Urinary bladder (tissue), 3 donors: ENCODE measurements at regions not wholly inside any gene's neighbourhood (a gene's known extent, or its start where the extent isn't known, plus 50 kb on each side); places are given as distances from the start of the nearest gene placed in this dataset.
"Not testable (repeated sequence)": the region's sequence is repeated elsewhere in the genome, so short reads cannot be mapped to it uniquely, and the experiment has no call there.

Experiments used
- DNase-seq: peaks from one replicate; pipeline ENCODE4 v3.0.0-alpha.2; 2015; ENCODE audit errors: extremely low spot score
- H3K27ac ChIP-seq: one replicate; pipeline ENCODE4 v1.5.1; 2013; ENCODE audit warnings: low read depth, mild to moderate bottlenecking, moderate library complexity
- H3K36me3 ChIP-seq: one replicate; pipeline ENCODE4 v1.6.1; 2013; ENCODE audit warnings: mild to moderate bottlenecking, moderate library complexity; ENCODE audit not compliant: insufficient read depth
- H3K4me1 ChIP-seq: one replicate; pipeline ENCODE4 v1.6.1; 2013; ENCODE audit warnings: mild to moderate bottlenecking, moderate library complexity; ENCODE audit not compliant: insufficient read depth
- H3K4me3 ChIP-seq: one replicate; pipeline ENCODE4 v1.5.1; 2013; ENCODE audit warnings: low read depth, low read length
- WGBS: extraction: QIAGEN DNeasy Blood & Tissue Kit; methylation state at CpG from one replicate; pipeline ENCODE4 v1.1.7; 2013; 5-methylcytosine and 5-hydroxymethylcytosine counted together
- donor health status: healthy with polysubstance abuse.
- donor health status: healthy.

- under 1% methylated on average over 29 of the region's 39 CpGs for WGBS
- H3K36me3 ChIP-seq, H3K4me1 ChIP-seq: not testable (repeated sequence)
- DNase-seq, result peak; percentile 83
- Histone ChIP-seq H3K27ac (peak overlapping the region; percentile 92), H3K4me3 (peak overlapping the region; percentile 22)
Observed at GRCh38 chr1:146386851-146387749, 158.3 kb upstream of the NOTCH2NLA start.

GRCh38 chr1:146381196-146381595 is 152.4 kb upstream of the NOTCH2NLA start:
- not testable (repeated sequence) for H3K27ac ChIP-seq, H3K4me1 ChIP-seq, H3K36me3 ChIP-seq, DNase-seq, H3K4me3 ChIP-seq
- WGBS, result 31% methylated on average over 4 of the region's 7 CpGs

DNA sequence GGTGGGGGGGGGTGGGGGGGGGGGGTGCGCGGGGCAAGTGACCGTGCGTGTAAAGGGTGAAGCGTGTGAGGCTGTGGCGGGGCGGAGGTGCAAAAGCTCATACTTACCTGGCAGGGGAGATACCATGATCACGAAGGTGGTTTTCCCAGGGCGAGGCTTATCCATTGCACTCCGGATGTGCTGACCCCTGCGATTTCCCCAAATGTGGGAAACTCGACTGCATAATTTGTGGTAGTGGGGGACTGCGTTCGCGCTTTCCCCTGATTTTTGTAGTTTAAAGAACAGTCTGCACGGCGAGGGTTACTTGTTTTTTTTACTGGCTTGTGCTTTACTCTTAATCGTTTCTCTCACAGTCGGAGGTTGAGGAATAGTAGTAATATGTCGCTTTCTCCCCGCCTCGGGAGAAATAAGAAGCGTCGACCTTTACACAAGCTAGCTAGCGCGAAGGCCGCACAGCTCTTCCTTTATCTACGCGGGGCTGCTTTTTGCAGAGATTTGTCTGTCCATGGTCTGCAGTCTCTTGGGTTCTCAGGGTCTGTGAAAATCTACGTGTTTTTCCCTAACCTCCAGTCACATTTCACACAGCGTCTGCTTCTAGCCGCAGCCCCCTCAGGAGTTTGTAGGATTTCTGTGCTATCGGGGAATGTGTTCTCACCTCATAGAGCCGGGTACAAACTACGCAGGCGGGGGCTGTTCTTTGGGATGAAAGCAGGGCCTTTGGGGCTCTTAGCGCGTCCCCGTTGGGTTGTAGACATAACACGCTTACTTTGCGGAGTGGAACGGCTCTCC is 148.1 kb upstream of the NOTCH2NLA start:
- Histone ChIP-seq H3K4me3 (peak overlapping the region; percentile 14), H3K27ac (peak overlapping the region; percentile 64)
- not testable (repeated sequence) for H3K36me3 ChIP-seq, H3K4me1 ChIP-seq
- DNase-seq, result peak; percentile 92
- 1% methylated on average over 42 of the region's 42 CpGs for WGBS

DNA sequence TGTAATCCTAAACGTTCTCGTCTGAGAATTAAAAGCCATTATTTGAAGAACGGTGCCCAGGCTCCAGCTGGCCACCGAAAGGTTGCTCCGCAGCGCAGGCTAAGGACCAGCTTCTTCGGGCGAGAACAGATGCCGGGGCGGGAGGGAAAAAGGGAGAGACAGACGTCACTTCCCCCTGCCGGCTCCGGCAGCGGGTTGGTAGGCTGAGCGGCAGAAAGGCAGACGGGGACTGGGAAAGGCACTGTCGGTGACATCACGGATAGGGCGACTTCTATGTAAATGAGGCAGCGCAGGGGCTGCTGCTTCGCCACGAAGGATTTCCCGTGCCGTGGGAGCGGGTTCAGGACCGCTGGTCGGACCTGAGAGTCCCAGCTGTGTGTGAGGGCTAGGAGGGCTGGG is 147.5 kb upstream of the NOTCH2NLA start:
- not testable (repeated sequence) for H3K36me3 ChIP-seq, H3K4me3 ChIP-seq, H3K4me1 ChIP-seq
- H3K27ac ChIP-seq, result peak overlapping the region; percentile 18
- DNase-seq, result peak; percentile 66
- 0% methylated on average over 27 of the region's 27 CpGs for WGBS

GRCh38 chr1:146375108-146375507 is 146.3 kb upstream of the NOTCH2NLA start:
- H3K4me1 ChIP-seq, H3K36me3 ChIP-seq, H3K4me3 ChIP-seq, H3K27ac ChIP-seq, DNase-seq: not testable (repeated sequence)
- 96% methylated on average over 6 of the region's 6 CpGs for WGBS

GRCh38 chr1:146369940-146370339 is 141.1 kb upstream of the NOTCH2NLA start:
- not testable (repeated sequence) for H3K4me1 ChIP-seq, DNase-seq, H3K27ac ChIP-seq, H3K36me3 ChIP-seq
- 2% methylated on average over 20 of the region's 23 CpGs for WGBS
- peak overlapping the region; percentile 7 for H3K4me3 ChIP-seq

DNA sequence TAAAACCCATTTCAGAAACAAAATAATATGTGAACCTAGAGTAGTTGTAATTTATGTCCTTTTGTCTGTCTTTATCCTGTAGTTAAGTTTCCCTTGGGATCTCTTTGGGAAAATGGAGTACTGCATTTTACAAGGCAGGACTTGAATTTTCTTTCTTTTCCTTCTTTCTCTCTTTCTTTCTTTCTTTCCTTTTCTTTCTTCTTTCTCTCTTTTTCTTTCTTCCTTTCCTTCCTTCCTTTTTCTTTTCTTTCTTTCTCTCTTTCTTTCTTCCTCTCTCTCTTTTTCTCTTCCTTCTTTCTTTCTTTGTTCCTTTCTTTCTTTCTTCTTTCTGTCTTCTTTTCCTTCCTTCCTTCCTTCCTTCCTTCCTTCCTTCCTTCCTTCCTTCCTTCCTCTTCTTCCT is 126.6 kb upstream of the NOTCH2NLA start:
- DNase-seq, H3K4me3 ChIP-seq, H3K4me1 ChIP-seq, H3K27ac ChIP-seq, H3K36me3 ChIP-seq: not testable (repeated sequence)

DNA sequence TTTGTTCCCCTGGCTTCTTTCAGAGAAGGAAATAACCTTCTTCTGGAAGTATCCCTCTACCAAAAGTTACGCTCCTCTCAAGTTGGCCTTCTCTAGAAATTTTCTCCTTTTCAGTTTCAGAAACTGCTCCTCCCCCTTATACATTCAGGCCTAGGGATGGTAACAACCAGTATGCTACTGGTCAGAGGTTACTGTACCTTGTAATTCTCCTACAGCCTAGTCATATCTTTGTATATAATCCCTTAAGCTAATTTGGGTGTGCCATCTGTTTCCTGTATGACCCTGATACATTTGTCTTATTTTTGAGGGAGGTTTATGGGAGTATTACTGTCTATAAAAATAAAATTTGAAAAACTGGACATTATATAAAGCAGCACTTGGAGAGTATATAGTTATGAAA is 98.0 kb upstream of the NOTCH2NLA start:
- not testable (repeated sequence) for DNase-seq, H3K27ac ChIP-seq, H3K4me3 ChIP-seq, H3K36me3 ChIP-seq, H3K4me1 ChIP-seq
- WGBS, result 89% methylated on average over 1 of the region's 1 CpG

DNA sequence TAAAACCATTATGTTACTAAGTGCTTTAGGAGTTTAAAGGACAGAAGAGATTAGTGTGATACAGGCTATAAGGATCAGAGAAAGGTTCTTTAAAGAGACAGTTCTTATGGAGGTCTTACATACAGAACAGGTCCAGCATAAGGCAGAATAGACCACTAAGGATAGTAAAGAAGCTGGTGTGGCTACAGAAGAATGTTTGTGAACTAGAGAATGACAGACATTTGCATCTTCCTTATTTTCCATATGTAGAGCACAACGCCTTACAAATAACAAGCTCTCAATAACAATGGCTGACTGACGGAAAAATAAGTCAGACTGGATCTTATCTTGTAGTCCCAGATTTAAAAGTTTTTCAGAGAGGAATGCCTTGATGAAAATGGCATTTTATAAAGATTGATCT is 95.6 kb upstream of the NOTCH2NLA start:
- not testable (repeated sequence) for H3K4me1 ChIP-seq, H3K4me3 ChIP-seq, DNase-seq, H3K36me3 ChIP-seq, H3K27ac ChIP-seq
- 100% methylated on average over 1 of the region's 2 CpGs for WGBS

- not testable (repeated sequence) for DNase-seq, H3K36me3 ChIP-seq, H3K4me3 ChIP-seq, H3K4me1 ChIP-seq, H3K27ac ChIP-seq
- WGBS, result no CpG with 5 or more reads among the region's 1 CpG
Observed at GRCh38 chr1:146323302-146323701, 94.5 kb upstream of the NOTCH2NLA start.

GRCh38 chr1:146322893-146323292 is 94.1 kb upstream of the NOTCH2NLA start:
- not testable (repeated sequence) for H3K4me3 ChIP-seq, H3K4me1 ChIP-seq, DNase-seq, H3K27ac ChIP-seq, H3K36me3 ChIP-seq
- WGBS, result 62% methylated on average over 2 of the region's 4 CpGs

- H3K4me1 ChIP-seq, DNase-seq, H3K36me3 ChIP-seq, H3K4me3 ChIP-seq, H3K27ac ChIP-seq: not testable (repeated sequence)
- 96% methylated on average over 1 of the region's 4 CpGs for WGBS
Observed at GRCh38 chr1:146318715-146319114, 89.9 kb upstream of the NOTCH2NLA start.

DNA sequence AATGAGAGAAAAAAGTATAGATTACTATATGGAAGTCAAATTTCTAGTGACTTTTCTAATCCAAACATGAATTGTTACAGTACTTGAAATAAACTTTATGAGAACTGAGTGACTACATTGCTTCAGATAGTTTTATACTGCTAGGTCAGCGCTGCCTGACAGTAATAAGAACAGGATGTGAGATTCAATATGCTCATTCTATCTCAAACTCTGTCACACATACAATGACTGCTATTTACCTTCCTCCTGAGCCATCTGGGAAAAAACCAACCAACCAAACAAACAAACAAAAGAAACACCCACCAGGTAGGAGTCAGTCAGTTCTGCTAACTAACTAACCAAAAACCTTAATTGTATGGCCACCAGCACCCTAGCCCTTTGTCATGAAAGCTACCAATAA is 89.0 kb upstream of the NOTCH2NLA start:
- not testable (repeated sequence) for H3K4me1 ChIP-seq, H3K36me3 ChIP-seq, H3K4me3 ChIP-seq, H3K27ac ChIP-seq, DNase-seq
- WGBS, result 75% methylated on average over 1 of the region's 1 CpG
